ENCODE measurements at regions not wholly inside any gene's neighbourhood (a gene's known extent, or its start where the extent isn't known, plus 50 kb on each side); places are given as distances from the start of the nearest gene placed in this dataset.
A peak's percentile ranks its signal among the peaks of the same experiment; 100 is the strongest.
"Not testable (repeated sequence)": the region's sequence is repeated elsewhere in the genome, so short reads cannot be mapped to it uniquely, and the experiment has no call there.

GRCh38 chr2:877747-878146, 72.9 kb upstream of the SNTG2 start:
- no peak for DNase-seq

GRCh38 chr2:875687-876615, 74.7 kb upstream of the SNTG2 start:
- no peak for DNase-seq

GRCh38 chr2:873651-874580, 76.7 kb upstream of the SNTG2 start:
- DNase-seq = peak; percentile 25

- DNase-seq = no peak
These were observed 77.6 kb upstream of the SNTG2 start for GRCh38 chr2:873027-873426.

- no peak for DNase-seq
These were observed 78.5 kb upstream of the SNTG2 start for GRCh38 chr2:871926-872680.

GRCh38 chr2:871175-871727, 79.4 kb upstream of the SNTG2 start:
- DNase-seq = no peak

- no peak for DNase-seq
These were observed 80.2 kb upstream of the SNTG2 start for GRCh38 chr2:870426-870825.

- no peak for DNase-seq
These were observed 80.8 kb upstream of the SNTG2 start for GRCh38 chr2:869894-870293.

GRCh38 chr2:869357-869871, 81.2 kb upstream of the SNTG2 start:
- DNase-seq = no peak

- not testable (repeated sequence) for DNase-seq
These were observed 81.8 kb upstream of the SNTG2 start for GRCh38 chr2:868857-869256.

GRCh38 chr2:867296-867695, 83.4 kb upstream of the SNTG2 start:
- no peak for DNase-seq

- no peak for DNase-seq
These were observed 83.8 kb upstream of the SNTG2 start for GRCh38 chr2:866887-867286.

- peak; percentile 75 for DNase-seq
These were observed 84.5 kb upstream of the SNTG2 start for GRCh38 chr2:866009-866680.

- DNase-seq = no peak
These were observed 86.0 kb upstream of the SNTG2 start for GRCh38 chr2:864501-865106.

GRCh38 chr2:863732-864450, 86.8 kb upstream of the SNTG2 start:
- DNase-seq = no peak

GRCh38 chr2:862731-863466, 87.8 kb upstream of the SNTG2 start:
- DNase-seq = no peak

- no peak for DNase-seq
These were observed 88.3 kb upstream of the SNTG2 start for GRCh38 chr2:862355-862687.

- no peak for DNase-seq
These were observed 88.8 kb upstream of the SNTG2 start for GRCh38 chr2:861655-862354.

GRCh38 chr2:860259-860855, 90.3 kb upstream of the SNTG2 start:
- DNase-seq = peak; percentile 19
